CD4-positive, alpha-beta T cell treated with Interleukin-2 at 100 ng/mL for 4 hours (primary cell): ENCODE measurements at regions not wholly inside any gene's neighbourhood (a gene's known extent, or its start where the extent isn't known, plus 50 kb on each side); places are given as distances from the start of the nearest gene placed in this dataset.

ENCODE experiments used
- DNase-seq: peaks from one replicate; pipeline ENCODE4 v3.0.0-alpha.2; 2020; ENCODE audit warnings: low spot score

- no peak for DNase-seq
These were observed 328.6 kb upstream of the SLC24A2 start for GRCh38 chr9:20117482-20117881.

GRCh38 chr9:20114974-20115373, 326.1 kb upstream of the SLC24A2 start:
- DNase-seq: no peak

DNA sequence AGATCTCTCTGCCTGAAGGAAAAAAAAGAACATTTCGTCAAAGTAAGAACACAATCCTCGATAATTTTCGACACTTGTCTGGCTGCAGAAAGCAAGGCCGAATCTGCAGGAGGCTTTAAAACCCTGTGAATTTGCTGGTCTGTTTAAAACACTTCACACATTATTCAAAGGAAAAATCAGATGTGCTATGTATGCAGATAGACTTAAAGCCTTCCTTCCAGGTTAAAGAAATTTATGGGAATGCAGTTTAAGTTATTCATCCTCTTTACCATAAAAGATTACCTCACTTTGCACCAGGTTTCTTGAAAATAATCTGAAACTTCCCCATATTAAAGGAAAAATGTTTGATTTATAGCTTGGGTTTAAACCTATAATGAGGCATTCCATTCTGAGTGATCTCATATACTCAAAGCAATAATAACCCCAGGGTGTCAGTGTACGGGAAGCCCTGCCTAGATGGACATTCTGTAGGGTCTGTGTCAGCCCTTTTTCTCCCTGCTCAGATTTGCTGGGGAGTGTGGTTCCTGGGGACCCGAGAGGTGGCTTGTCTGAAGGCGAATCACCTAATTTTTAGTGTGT, 323.5 kb upstream of the SLC24A2 start:
- DNase-seq: no peak

- no peak for DNase-seq
These were observed 322.5 kb upstream of the SLC24A2 start for GRCh38 chr9:20111173-20111843.

DNA sequence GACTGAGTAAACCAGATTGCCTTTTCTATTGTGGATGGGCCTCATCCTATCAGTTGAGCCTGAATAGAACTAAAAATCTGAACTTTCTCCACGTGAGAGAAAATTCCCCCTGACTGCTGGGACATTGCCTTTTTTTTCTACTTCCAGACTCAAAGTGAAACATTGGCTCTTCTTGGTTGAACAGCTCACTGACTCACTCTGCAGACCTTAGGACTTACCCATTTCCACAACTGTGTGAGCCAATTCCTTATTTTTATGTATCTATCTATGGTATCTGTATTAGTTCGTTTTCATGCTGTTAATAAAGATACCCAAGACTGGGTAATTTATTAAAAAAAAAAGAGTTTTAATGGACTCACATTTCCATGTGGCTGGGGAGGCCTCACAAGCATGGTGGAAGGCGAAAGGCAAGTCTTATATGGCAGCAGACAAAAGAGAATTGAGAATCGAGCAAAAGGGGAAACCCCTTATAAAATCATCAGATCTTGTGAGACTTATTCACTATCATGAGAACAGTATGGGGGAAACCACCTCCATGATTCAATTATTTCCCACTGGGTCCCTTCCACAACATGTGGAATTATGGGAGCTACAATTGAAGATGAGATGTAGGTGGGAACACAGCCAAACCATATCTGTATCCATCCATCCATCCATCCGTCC, 306.7 kb upstream of the SLC24A2 start:
- DNase-seq: no peak

GRCh38 chr9:20092561-20092960, 303.7 kb upstream of the SLC24A2 start:
- no peak for DNase-seq

DNA sequence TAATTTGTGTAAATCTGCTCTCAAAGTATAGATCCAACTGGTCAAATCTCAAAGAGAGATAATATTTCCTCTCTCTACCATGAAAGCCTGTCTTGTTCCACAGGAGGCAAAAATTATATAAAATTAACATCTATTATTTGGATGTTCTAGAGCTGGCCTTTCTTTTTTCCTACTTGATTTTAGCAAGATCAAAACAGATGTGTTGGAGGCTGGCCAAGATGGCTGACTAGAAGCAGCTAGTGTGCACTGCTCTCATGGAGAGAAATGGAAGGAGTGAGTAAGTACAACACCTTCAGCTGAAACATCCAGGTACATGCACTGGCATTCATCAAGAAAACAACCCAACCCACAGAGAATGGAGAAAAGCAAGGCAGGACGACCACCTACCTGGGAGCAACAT, 298.6 kb upstream of the SLC24A2 start:
- no peak for DNase-seq

DNA sequence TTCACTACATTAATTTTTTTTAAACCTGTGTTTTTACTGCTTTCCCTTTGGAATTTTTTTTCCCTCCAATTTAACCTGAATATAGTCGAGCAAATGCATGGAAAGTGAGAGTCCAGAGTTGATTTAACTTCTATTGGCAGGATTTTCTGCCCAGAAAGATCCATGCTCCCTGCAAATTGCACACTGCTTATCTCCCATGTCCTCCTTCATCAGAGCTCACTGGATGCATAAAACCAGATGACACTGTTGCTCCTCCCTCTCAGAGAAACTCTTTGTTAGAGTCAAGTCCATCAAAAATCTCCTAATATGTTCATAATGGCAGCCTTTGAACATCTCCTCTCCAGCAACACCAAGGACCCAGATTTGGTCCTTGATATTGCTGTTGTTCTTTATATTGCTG, 297.0 kb upstream of the SLC24A2 start:
- no peak for DNase-seq

GRCh38 chr9:20084125-20084524, 295.3 kb upstream of the SLC24A2 start:
- DNase-seq: no peak

- DNase-seq: no peak
These were observed 294.6 kb upstream of the SLC24A2 start for GRCh38 chr9:20083390-20083789.

- DNase-seq: no peak
These were observed 294.0 kb upstream of the SLC24A2 start for GRCh38 chr9:20082831-20083230.

GRCh38 chr9:20082406-20082805, 293.6 kb upstream of the SLC24A2 start:
- no peak for DNase-seq

DNA sequence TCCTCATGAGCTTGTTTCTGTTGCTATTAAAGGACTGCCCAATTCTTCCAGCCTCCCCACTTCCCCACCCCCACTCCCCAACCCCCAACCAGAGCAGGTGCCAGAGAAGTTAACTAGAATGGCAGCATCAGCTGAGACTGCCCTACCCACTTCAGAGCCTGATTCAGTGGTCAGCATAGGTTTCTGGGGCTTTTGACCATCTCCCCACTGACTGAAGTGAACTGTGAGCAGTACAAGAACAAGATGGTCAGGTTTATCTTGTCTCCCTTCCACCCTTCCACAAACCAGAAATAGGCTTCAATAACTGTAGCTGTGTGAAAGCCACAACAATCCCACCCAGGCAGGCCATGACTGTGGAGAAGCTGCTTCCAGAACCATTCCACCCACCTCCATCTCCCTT, 289.4 kb upstream of the SLC24A2 start:
- DNase-seq: no peak

DNA sequence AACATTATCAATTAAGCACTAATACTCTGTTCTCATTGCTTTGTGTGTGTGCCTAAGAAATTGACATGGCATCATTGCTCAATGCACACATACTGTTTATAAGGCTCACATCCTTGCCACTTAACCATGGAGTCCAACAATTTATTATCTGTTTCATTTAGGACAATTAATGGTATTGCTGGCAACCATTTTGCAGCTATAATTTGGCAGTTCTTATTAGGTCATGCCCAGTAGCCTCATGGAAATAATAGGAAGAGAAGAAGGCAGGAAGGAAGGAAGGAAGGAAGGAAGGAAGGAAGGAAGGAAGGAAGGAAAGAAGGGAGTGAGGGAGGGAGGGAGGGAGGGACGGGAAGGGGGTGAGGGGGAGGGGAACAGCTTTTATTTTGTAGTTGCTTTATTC, 285.5 kb upstream of the SLC24A2 start:
- no peak for DNase-seq

- DNase-seq: no peak
These were observed 281.5 kb upstream of the SLC24A2 start for GRCh38 chr9:20070336-20070735.

- no peak for DNase-seq
These were observed 277.2 kb upstream of the SLC24A2 start for GRCh38 chr9:20065796-20066700.

DNA sequence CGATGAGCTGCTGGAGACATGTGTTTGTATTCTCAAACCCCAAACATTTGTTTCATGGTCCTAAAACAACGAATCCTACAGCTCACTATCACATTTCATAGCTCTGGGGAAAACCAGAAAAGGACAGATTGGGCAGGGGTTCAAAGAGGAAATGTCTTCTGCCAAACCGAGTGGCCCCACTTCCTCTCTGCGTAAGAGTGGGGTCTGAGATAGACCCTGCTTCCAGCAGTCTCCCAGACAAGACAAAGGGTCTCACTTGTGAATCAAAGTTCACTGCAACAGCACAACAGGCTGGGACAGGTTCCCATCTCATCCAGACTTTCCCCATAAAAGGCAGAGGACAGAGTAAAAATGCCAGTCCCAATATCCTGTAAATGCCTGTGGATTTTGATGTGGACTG, 276.2 kb upstream of the SLC24A2 start:
- no peak for DNase-seq

GRCh38 chr9:20054734-20055133, 265.9 kb upstream of the SLC24A2 start:
- no peak for DNase-seq

DNA sequence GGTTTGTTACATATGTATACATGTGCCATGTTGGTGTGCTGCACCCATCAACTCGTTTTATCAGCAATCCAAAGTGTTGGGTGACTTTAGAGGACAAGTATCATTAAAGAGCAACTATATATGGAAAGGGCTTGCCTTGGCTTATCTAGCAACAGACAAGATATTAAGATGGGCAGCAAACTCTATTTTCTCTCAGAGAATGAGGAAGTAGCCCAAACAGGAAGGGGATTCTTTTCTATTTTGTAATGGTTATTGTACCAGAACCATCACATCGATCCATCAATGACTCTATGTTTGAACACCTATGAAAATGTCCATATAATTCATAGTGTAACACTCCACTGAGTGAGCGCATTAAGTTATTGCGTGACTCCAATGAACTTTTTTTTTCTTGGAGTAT, 260.1 kb upstream of the SLC24A2 start:
- DNase-seq: no peak

DNA sequence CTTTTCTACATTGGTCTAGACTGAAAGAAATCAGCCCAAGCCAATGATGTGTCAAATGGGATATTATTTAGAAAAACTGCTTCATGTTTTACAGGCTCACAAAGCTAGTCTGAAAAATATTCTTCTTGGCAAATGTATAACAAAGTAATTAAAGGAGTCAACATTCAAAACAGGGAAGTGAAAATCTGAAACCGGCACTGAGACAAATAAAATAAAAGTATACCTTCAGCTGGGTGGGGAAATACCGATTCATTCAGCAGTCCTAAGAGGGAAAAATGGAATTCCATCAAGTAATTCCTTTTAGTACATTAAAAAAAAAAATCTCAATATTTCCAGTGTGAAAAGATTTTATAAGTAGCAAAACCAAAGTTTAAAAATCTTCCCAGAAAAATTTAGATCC, 259.6 kb upstream of the SLC24A2 start:
- no peak for DNase-seq

- DNase-seq: no peak
These were observed 255.8 kb upstream of the SLC24A2 start for GRCh38 chr9:20044686-20045085.

DNA sequence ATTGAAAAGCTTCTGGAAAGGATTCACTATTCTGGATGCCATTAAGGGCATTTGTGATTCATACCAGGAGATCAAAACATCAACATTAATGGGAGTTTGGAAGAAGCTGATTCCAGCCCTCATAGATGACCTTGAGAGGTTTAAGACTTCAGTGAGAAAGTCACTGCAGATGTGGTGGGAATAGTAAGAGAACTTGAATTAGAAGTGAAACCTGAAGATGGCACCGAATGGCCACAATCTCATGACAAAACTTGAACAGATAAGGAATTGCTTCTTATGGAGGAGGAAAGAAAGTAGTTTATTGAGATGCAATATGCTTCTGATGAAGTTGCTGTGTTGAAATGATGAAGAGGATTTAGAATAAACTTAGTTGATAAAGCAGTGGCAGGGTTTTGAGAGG, 254.6 kb upstream of the SLC24A2 start:
- no peak for DNase-seq

DNA sequence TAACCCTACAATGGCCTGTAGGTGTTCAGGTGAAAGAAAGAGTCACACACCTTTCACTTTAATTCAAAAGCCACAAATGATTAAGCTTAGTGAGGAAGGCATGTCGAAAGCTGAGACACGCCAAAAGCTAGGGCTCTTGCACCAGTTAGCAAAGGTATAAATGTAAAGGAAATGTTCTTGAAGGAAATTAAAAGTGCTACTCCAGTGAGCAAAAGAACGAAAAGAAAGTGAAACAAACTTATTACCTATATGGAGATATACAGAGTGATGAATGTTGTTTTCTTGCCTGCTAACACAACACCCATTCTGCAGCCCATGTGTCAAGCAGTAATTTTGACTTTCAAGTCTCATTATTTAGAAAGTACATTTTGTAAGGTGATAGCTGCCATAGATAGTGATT, 254.2 kb upstream of the SLC24A2 start:
- peak; percentile 18 for DNase-seq
